ENCODE measurements at regions not wholly inside any gene's neighbourhood (a gene's known extent, or its start where the extent isn't known, plus 50 kb on each side); places are given as distances from the start of the nearest gene placed in this dataset.
A peak's percentile ranks its signal among the peaks of the same experiment; 100 is the strongest.

- intact Hi-C loops (cut with DNase I), result loop anchor here in 1 of 2 donors (10.0 kb wide), 1 partner anchor 152 kb away; the partner anchor contains the start of gene RNF152
- Histone ChIP-seq H3K27me3 (no peaks in the 10 kb centered on the region), H3K4me1 (peaks cover 0 to 11% of the 10 kb centered on the region in 2 donors), H3K36me3 (no peaks in the 10 kb centered on the region), H3K4me3 (no peak overlapping the region), H3K9me3 (no peaks in the 10 kb centered on the region), H3K27ac (peak overlapping the region in 1 of 2 donors; percentile 45)
- ATAC-seq, result no peak
- DNase-seq, result no peak
- TF ChIP-seq CTCF (IDR thresholded peaks at IDR 0.05), result no peak
Measured at GRCh38 chr18:61742565-61743429, 150.0 kb downstream of the RNF152 start.

GRCh38 chr18:61741881-61742454 is 150.8 kb downstream of the RNF152 start:
- no peak overlapping the region for H3K4me3 ChIP-seq
- H3K36me3 ChIP-seq, result no peaks in the 10 kb centered on the region
- ATAC-seq (no peak), DNase-seq (no peak)
- H3K27me3 ChIP-seq, result no peaks in the 10 kb centered on the region
- H3K4me1 ChIP-seq, result peaks cover 0 to 12% of the 10 kb centered on the region in 2 donors
- intact Hi-C loops (cut with DNase I), result loop anchor here in 1 of 2 donors (10.0 kb wide), 1 partner anchor 153 kb away; the partner anchor contains the start of gene RNF152
- no peak for TF ChIP-seq CTCF (IDR thresholded peaks at IDR 0.05)
- H3K9me3 ChIP-seq, result no peaks in the 10 kb centered on the region
- H3K27ac ChIP-seq, result peak overlapping the region in 1 of 2 donors; percentile 39

- Histone ChIP-seq H3K4me3 (no peak overlapping the region), H3K27me3 (no peaks in the 10 kb centered on the region), H3K9me3 (no peaks in the 10 kb centered on the region), H3K4me1 (peaks cover 0 to 12% of the 10 kb centered on the region in 2 donors), H3K27ac (peak overlapping the region; percentile 23 to 34), H3K36me3 (no peaks in the 10 kb centered on the region)
- intact Hi-C loops (cut with DNase I), result no loop called here
- ATAC-seq (peak; percentile 64), DNase-seq (no peak)
- TF ChIP-seq CTCF (IDR thresholded peaks at IDR 0.05), result no peak
Measured at GRCh38 chr18:61738488-61738887, 154.3 kb downstream of the RNF152 start.

- Histone ChIP-seq H3K4me3 (no peak overlapping the region), H3K27me3 (no peaks in the 10 kb centered on the region), H3K36me3 (no peaks in the 10 kb centered on the region), H3K9me3 (no peaks in the 10 kb centered on the region), H3K4me1 (peaks cover 0 to 14% of the 10 kb centered on the region in 2 donors), H3K27ac (peak overlapping the region; percentile 23 to 34)
- DNase-seq (no peak), ATAC-seq (no peak)
- no peak for TF ChIP-seq CTCF (IDR thresholded peaks at IDR 0.05)
- intact Hi-C loops (cut with DNase I), result no loop called here
Measured at GRCh38 chr18:61738042-61738441, 154.8 kb downstream of the RNF152 start.

GRCh38 chr18:61736133-61736532 is 156.7 kb downstream of the RNF152 start:
- Histone ChIP-seq H3K4me3 (no peak overlapping the region), H3K27me3 (no peaks in the 10 kb centered on the region), H3K27ac (no peak overlapping the region), H3K36me3 (no peaks in the 10 kb centered on the region), H3K9me3 (no peaks in the 10 kb centered on the region), H3K4me1 (peaks cover 3 to 22% of the 10 kb centered on the region in 2 donors)
- ATAC-seq (no peak), DNase-seq (no peak)
- intact Hi-C loops (cut with DNase I), result no loop called here
- no peak for TF ChIP-seq CTCF (IDR thresholded peaks at IDR 0.05)

Measured in left lung (tissue), 4 donors.